ENCODE measurements at regions not wholly inside any gene's neighbourhood (a gene's known extent, or its start where the extent isn't known, plus 50 kb on each side); places are given as distances from the start of the nearest gene placed in this dataset.
A peak's percentile ranks its signal among the peaks of the same experiment; 100 is the strongest.

- Histone ChIP-seq H3K36me3 (ENCODE audit: control insufficient read depth in 4 of 4, insufficient read depth in 3 of 4, low read depth in 1 of 4, low read length in 3 of 4) (no peaks in the 10 kb centered on the region), H3K4me3 (ENCODE audit: low read depth in 1 of 3, low read length in 3 of 3) (no peak overlapping the region), H3K27ac (ENCODE audit: low read depth in 1 of 2, low read length in 2 of 2) (no peak overlapping the region), H3K4me1 (ENCODE audit: control insufficient read depth in 4 of 4, insufficient read depth in 4 of 4, low read length in 3 of 4) (no peaks in the 10 kb centered on the region), H3K27me3 (ENCODE audit: control insufficient read depth in 4 of 4, insufficient read depth in 4 of 4, low read length in 3 of 4) (no peaks in the 10 kb centered on the region), H3K9ac (ENCODE audit: low read depth in 1 of 2, low read length in 2 of 2) (no peak overlapping the region), H3K9me3 (ENCODE audit: control insufficient read depth in 4 of 4, low read length in 3 of 4) (no peaks in the 10 kb centered on the region)
- WGBS = 86% methylated on average over 4 of the region's 4 CpGs
- TF ChIP-seq EGR1 (IDR thresholded peaks at IDR 0.05; ENCODE audit: low read depth in 2 of 2) (no peak), GABPA (IDR thresholded peaks at IDR 0.05 in 1 of 2, conservative IDR thresholded peaks at IDR 0.05 in 1 of 2) (no peak), YY1 (IDR thresholded peaks at IDR 0.05) (no peak), CTCF (IDR thresholded peaks at IDR 0.05; ENCODE audit: low read depth, low read length, missing input control) (peak; percentile 5), RXRA (IDR thresholded peaks at IDR 0.05) (no peak)
- TF ChIP-seq, protein P1, sequence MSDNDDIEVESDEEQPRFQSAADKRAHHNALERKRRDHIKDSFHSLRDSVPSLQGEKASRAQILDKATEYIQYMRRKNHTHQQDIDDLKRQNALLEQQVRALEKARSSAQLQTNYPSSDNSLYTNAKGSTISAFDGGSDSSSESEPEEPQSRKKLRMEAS (IDR thresholded peaks at IDR 0.05) = no peak
- no peak for DNase-seq (ENCODE audit: low spot score)
Observed at GRCh38 chr1:177333936-177334595, 163.3 kb downstream of the BRINP2 start.
